Astrocyte (in vitro differentiated cells and primary cell): ENCODE measurements at regions not wholly inside any gene's neighbourhood (a gene's known extent, or its start where the extent isn't known, plus 50 kb on each side); places are given as distances from the start of the nearest gene placed in this dataset.

Source experiments
- CTCF ChIP-seq: IDR thresholded peaks from 2 replicates; pipeline ENCODE4 v1.5.1; 2011; ENCODE audit warnings: low read depth, mild to moderate bottlenecking, inconsistent platforms, low read length, moderate library complexity; ENCODE audit not compliant: insufficient read depth
- EZH2 ChIP-seq: IDR thresholded peaks from 2 replicates; pipeline ENCODE4 v1.6.1; 2012; ENCODE audit warnings: mild to moderate bottlenecking, low read length, inconsistent platforms; ENCODE audit not compliant: insufficient read depth

DNA sequence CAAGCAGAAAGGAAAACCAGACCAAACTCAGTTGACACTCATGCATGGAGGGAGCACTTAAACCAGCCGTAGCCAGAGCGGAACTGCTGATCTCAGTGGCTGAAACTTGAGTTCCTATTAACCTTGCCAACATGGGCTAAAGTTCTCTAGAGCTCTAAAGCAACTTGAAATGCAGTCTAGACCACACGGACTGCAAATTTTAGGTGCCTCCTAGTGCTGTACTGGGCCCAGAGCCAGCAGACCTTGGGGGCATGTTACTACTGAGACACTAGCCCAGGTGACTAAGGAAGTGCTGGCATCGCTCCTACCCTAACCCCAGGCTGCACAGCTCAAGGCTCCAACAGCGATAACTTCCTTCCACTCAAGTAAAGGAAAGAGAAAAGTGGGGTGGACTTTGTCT is 236.5 kb downstream of the AKAIN1 start:
- no peak for TF ChIP-seq CTCF
- TF ChIP-seq EZH2: no peak
